ENCODE measurements at regions not wholly inside any gene's neighbourhood (a gene's known extent, or its start where the extent isn't known, plus 50 kb on each side); places are given as distances from the start of the nearest gene placed in this dataset.

- DNase-seq = no peak
These were observed 1422.9 kb downstream of the TBC1D22A start for GRCh38 chr22:48185071-48186055.

GRCh38 chr22:48182846-48183805 is 1420.7 kb downstream of the TBC1D22A start:
- no peak for DNase-seq

GRCh38 chr22:48182031-48182430 is 1419.6 kb downstream of the TBC1D22A start:
- no peak for DNase-seq

GRCh38 chr22:48181263-48181955 is 1419.0 kb downstream of the TBC1D22A start:
- DNase-seq = no peak

GRCh38 chr22:48180631-48181030 is 1418.2 kb downstream of the TBC1D22A start:
- no peak for DNase-seq

- no peak for DNase-seq
These were observed 1417.4 kb downstream of the TBC1D22A start for GRCh38 chr22:48179571-48180546.

GRCh38 chr22:48178536-48178935 is 1416.1 kb downstream of the TBC1D22A start:
- no peak for DNase-seq

GRCh38 chr22:48177631-48178030 is 1415.2 kb downstream of the TBC1D22A start:
- DNase-seq = no peak

GRCh38 chr22:48175721-48176120 is 1413.3 kb downstream of the TBC1D22A start:
- no peak for DNase-seq

GRCh38 chr22:48173773-48174160 is 1411.3 kb downstream of the TBC1D22A start:
- no peak for DNase-seq

GRCh38 chr22:48173061-48173772 is 1410.8 kb downstream of the TBC1D22A start:
- no peak for DNase-seq

- no peak for DNase-seq
These were observed 1408.8 kb downstream of the TBC1D22A start for GRCh38 chr22:48171271-48171691.

- no peak for DNase-seq
These were observed 1406.8 kb downstream of the TBC1D22A start for GRCh38 chr22:48169227-48169626.

- no peak for DNase-seq
These were observed 1404.8 kb downstream of the TBC1D22A start for GRCh38 chr22:48167238-48167637.

GRCh38 chr22:48161298-48161697 is 1398.8 kb downstream of the TBC1D22A start:
- no peak for DNase-seq

GRCh38 chr22:48157676-48158075 is 1395.2 kb downstream of the TBC1D22A start:
- no peak for DNase-seq

GRCh38 chr22:48156603-48157355 is 1394.3 kb downstream of the TBC1D22A start:
- no peak for DNase-seq

- DNase-seq = no peak
These were observed 1393.0 kb downstream of the TBC1D22A start for GRCh38 chr22:48155446-48155845.

GRCh38 chr22:48154943-48155240 is 1392.4 kb downstream of the TBC1D22A start:
- no peak for DNase-seq

Data from NCI-H1048 (cell line).